SK-N-SH (cell line): ENCODE measurements at regions not wholly inside any gene's neighbourhood (a gene's known extent, or its start where the extent isn't known, plus 50 kb on each side); places are given as distances from the start of the nearest gene placed in this dataset.
A peak's percentile ranks its signal among the peaks of the same experiment; 100 is the strongest.

ENCODE experiments used
- CTCF ChIA-PET: fragments of 300-600, 350-600 bp; formaldehyde crosslinking; extraction: SDS; loops from one replicate; lab custom pipeline; 2021; lab: Yijun Ruan, JAX
- POLR2A ChIA-PET: fragments of 350-600 bp; sonication (Branson Sonifier 250); formaldehyde crosslinking; extraction: SDS; loops from one replicate; lab custom pipeline; 2020; ENCODE audit warnings: antibody characterized with exemption, inconsistent platforms; lab: Yijun Ruan, JAX
- DNase-seq: peaks from one replicate; pipeline ENCODE4 v3.0.0; 2012
- H2AFZ ChIP-seq: fragments of 200-600 bp; sonication (generic); 2 replicates; pipeline ENCODE4 v1.8.1; 2016; ENCODE audit warnings: antibody characterized with exemption, mild to moderate bottlenecking, low read depth
- H3F3A ChIP-seq: fragments of 200-600 bp; sonication (generic); replicated peaks from 2 replicates; pipeline ENCODE3; 2016; ENCODE audit warnings: antibody characterized with exemption, mild to moderate bottlenecking; ENCODE audit not compliant: insufficient read depth
- H3K27ac ChIP-seq, 2 experiments: fragments of 200-500 bp in 1 of 2; fragments of 200-600 bp in 1 of 2; sonication (Bioruptor generic) in 1 of 2; sonication (generic), shearing (Covaris generic) in 1 of 2; 2 replicates each; pipeline versions ENCODE4 v1.5.1 to v1.6.1; 2014 to 2016; ENCODE audit warnings: low read depth in 2 of 2, inconsistent platforms in 1 of 2, low read length in 1 of 2, mild to moderate bottlenecking in 1 of 2, mixed read lengths in 1 of 2
- H3K27me3 ChIP-seq: fragments of 200-600 bp; sonication (generic), shearing (Covaris generic); 2 replicates; pipeline ENCODE4 v1.6.1; 2016; ENCODE audit warnings: mixed run types; ENCODE audit not compliant: insufficient read depth
- H3K36me3 ChIP-seq, 2 experiments: fragments of 200-500 bp in 1 of 2; fragments of 200-600 bp in 1 of 2; sonication (Bioruptor generic) in 1 of 2; sonication (generic) in 1 of 2; replicated peaks in 1 of 2; 2 replicates each; pipeline versions ENCODE3 to v1.5.1; 2014 to 2016; ENCODE audit warnings: low read length in 1 of 2, mild to moderate bottlenecking in 1 of 2; ENCODE audit not compliant: insufficient read depth in 2 of 2, control insufficient read depth in 1 of 2
- H3K4me1 ChIP-seq, 2 experiments: fragments of 200-500 bp in 1 of 2; fragments of 200-600 bp in 1 of 2; sonication (Bioruptor generic) in 1 of 2; sonication (generic), shearing (Covaris generic) in 1 of 2; 2 replicates each; pipeline versions ENCODE4 v1.5.1 to v1.6.1; 2014 to 2016; ENCODE audit warnings: low read depth in 1 of 2, low read length in 1 of 2, mixed run types in 1 of 2; ENCODE audit not compliant: insufficient read depth in 2 of 2, control insufficient read depth in 1 of 2
- H3K4me2 ChIP-seq: fragments of 200-600 bp; sonication (generic), shearing (Covaris generic); 2 replicates; pipeline ENCODE4 v1.6.1; 2017; ENCODE audit warnings: mixed run types
- H3K4me3 ChIP-seq, 2 experiments: fragments of 200-500 bp in 1 of 2; fragments of 200-600 bp in 1 of 2; sonication (Bioruptor generic) in 1 of 2; sonication (generic), shearing (Covaris generic) in 1 of 2; 2 replicates each; pipeline versions ENCODE4 v1.5.1 to v1.8.1; 2014 to 2016; ENCODE audit warnings: low read depth in 2 of 2, inconsistent platforms in 1 of 2, low read length in 1 of 2, mild to moderate bottlenecking in 1 of 2, mixed read lengths in 1 of 2, moderate library complexity in 1 of 2
- H3K79me2 ChIP-seq: fragments of 200-600 bp; sonication (generic); 2 replicates; pipeline ENCODE4 v1.8.1; 2017; ENCODE audit warnings: mild to moderate bottlenecking; ENCODE audit not compliant: insufficient read depth
- H3K9ac ChIP-seq: fragments of 200-600 bp; sonication (generic); 2 replicates; pipeline ENCODE4 v1.6.1; 2017; ENCODE audit warnings: mixed run types
- H3K9me2 ChIP-seq: fragments of 200-600 bp; sonication (generic); 2 replicates; pipeline ENCODE4 v1.6.1; 2017; ENCODE audit warnings: mixed run types
- H3K9me3 ChIP-seq: fragments of 200-600 bp; sonication (generic); 2 replicates; pipeline ENCODE4 v1.6.1; 2017; ENCODE audit warnings: mixed run types, mild to moderate bottlenecking, moderate library complexity
- H4K20me1 ChIP-seq: fragments of 200-600 bp; sonication (generic); 2 replicates; pipeline ENCODE4 v1.6.1; 2017; ENCODE audit warnings: mild to moderate bottlenecking, mixed run types; ENCODE audit not compliant: insufficient read depth
- GATA2 ChIP-seq: sonication (generic); formaldehyde crosslinking; IDR thresholded peaks from 2 replicates; pipeline ENCODE4 v1.5.0; 2020; ENCODE audit warnings: mild to moderate bottlenecking, missing genetic modification reagents
- IRF3 ChIP-seq: fragments of 150-350 bp; IDR thresholded peaks from 2 replicates; pipeline ENCODE4 v1.6.1; 2016; ENCODE audit warnings: mild to moderate bottlenecking, low read depth, low read length
- POLR2AphosphoS5 ChIP-seq: IDR thresholded peaks from 2 replicates; pipeline ENCODE4 v1.6.1; 2012; ENCODE audit warnings: low read depth, low read length
- RAD21 ChIP-seq: IDR thresholded peaks from 2 replicates; pipeline ENCODE4 v1.6.1; 2012; ENCODE audit warnings: mild to moderate bottlenecking, low read length
- REST ChIP-seq: IDR thresholded peaks from 2 replicates; pipeline ENCODE4 v1.6.1; 2012; ENCODE audit warnings: mild to moderate bottlenecking, low read depth, low read length, moderate library complexity
- TEAD4 ChIP-seq: IDR thresholded peaks from 2 replicates; pipeline ENCODE4 v1.4.0; 2012; ENCODE audit warnings: mild to moderate bottlenecking, borderline replicate concordance; ENCODE audit not compliant: insufficient read depth
- USF2 ChIP-seq: fragments of 150-350 bp; IDR thresholded peaks from 2 replicates; pipeline ENCODE4 v1.6.1; 2017; ENCODE audit warnings: antibody characterized with exemption, low read length, low read depth, borderline replicate concordance
- WGBS: methylation state at CpG from one replicate; pipeline ENCODE4 v1.1.6; 2017; ENCODE audit warnings: low lambda C conversion rate; 5-methylcytosine and 5-hydroxymethylcytosine counted together

- peak; percentile 21 for DNase-seq
- CTCF ChIA-PET, result interaction anchor here (0.7 to 2.2 kb wide), 6 partner anchors 13 to 327 kb away, joined by 3 to 9 read pairs (median 3); no protein-coding TSS in a partner anchor
- no peaks in the 10 kb centered on the region for H3F3A ChIP-seq
These were observed 101.4 kb downstream of the GPAM start for GRCh38 chr10:112082120-112082519.

More at GRCh38 chr10:112082120-112082519, 101.4 kb downstream of the GPAM start:
- H3K4me2 ChIP-seq, result no peak overlapping the region
- no peak overlapping the region for H3K4me3 ChIP-seq
- H3K9ac ChIP-seq, result no peak overlapping the region
- no peak for TF ChIP-seq REST
- no peak for TF ChIP-seq IRF3
- no peak for TF ChIP-seq GATA2
- peak; percentile 40 for TF ChIP-seq RAD21
- no peak for TF ChIP-seq POLR2AphosphoS5
- no peak for TF ChIP-seq TEAD4
- no peak for TF ChIP-seq USF2
- H3K79me2 ChIP-seq, result no peaks in the 10 kb centered on the region
- H3K36me3 ChIP-seq, result no peaks in the 10 kb centered on the region
- no peak overlapping the region for H2AFZ ChIP-seq
- no peaks in the 10 kb centered on the region for H4K20me1 ChIP-seq
- WGBS, result 19% methylated on average over 5 of the region's 5 CpGs
- H3K27me3 ChIP-seq, result no peaks in the 10 kb centered on the region
- peak overlapping the region in 1 of 2 experiments; percentile 62; a peak in 1 of 4 replicates for H3K27ac ChIP-seq
- POLR2A ChIA-PET, result no interaction called here
- peaks cover 0 to 12% of the 10 kb centered on the region in 2 experiments; a peak in 2 of 4 replicates for H3K4me1 ChIP-seq
- H3K9me2 ChIP-seq, result no peaks in the 10 kb centered on the region
- no peaks in the 10 kb centered on the region for H3K9me3 ChIP-seq
